Activated CD4-positive, alpha-beta T cell treated with anti-CD3 and anti-CD28 coated beads, Interleukin-2, amount 10 ng/mL, durations not matched to agents 7 days and 5 days (primary cell): ENCODE measurements at regions not wholly inside any gene's neighbourhood (a gene's known extent, or its start where the extent isn't known, plus 50 kb on each side); places are given as distances from the start of the nearest gene placed in this dataset.
"Not testable (repeated sequence)": the region's sequence is repeated elsewhere in the genome, so short reads cannot be mapped to it uniquely, and the experiment has no call there.

Source experiments
- CTCF ChIA-PET: fragments of 350-600 bp; sonication (Branson Sonifier 250); formaldehyde crosslinking; loops from one replicate; lab custom pipeline; 2021; ENCODE audit warnings: antibody characterized with exemption; lab: Charles Lee
- POLR2A ChIA-PET: fragments of 350-600 bp; sonication (Branson Sonifier 250); formaldehyde crosslinking; loops from one replicate; lab custom pipeline; 2021; ENCODE audit warnings: antibody characterized with exemption; lab: Charles Lee
- DNase-seq: peaks from one replicate; pipeline ENCODE4 v3.0.0-alpha.2; 2020
- H3K27ac Mint-ChIP-seq: one replicate; pipeline ENCODE4 v1.8.0; 2021; ENCODE audit warnings: mild to moderate bottlenecking, moderate library complexity, mixed read lengths
- H3K27me3 Mint-ChIP-seq: one replicate; pipeline ENCODE4 v1.8.0; 2021; ENCODE audit warnings: mixed read lengths
- H3K36me3 Mint-ChIP-seq: one replicate; pipeline ENCODE4 v1.8.0; 2021; ENCODE audit warnings: low read depth, mixed read lengths
- H3K4me1 Mint-ChIP-seq: one replicate; pipeline ENCODE4 v1.8.0; 2021; ENCODE audit warnings: mixed read lengths
- H3K4me3 Mint-ChIP-seq: one replicate; pipeline ENCODE4 v1.8.0; 2021; ENCODE audit warnings: mild to moderate bottlenecking, moderate library complexity, mixed read lengths
- H3K9me3 Mint-ChIP-seq: one replicate; pipeline ENCODE4 v1.8.0; 2021; ENCODE audit warnings: mixed read lengths

- Mint-ChIP-seq H3K4me3 (no peak overlapping the region), H3K36me3 (no peaks in the 10 kb centered on the region), H3K4me1 (no peaks in the 10 kb centered on the region), H3K9me3 (no peaks in the 10 kb centered on the region), H3K27ac (no peak overlapping the region), H3K27me3 (peaks cover 3% of the 10 kb centered on the region)
- ChIA-PET CTCF (no interaction called here), POLR2A (no interaction called here)
- DNase-seq = no peak
Observed at GRCh38 chr15:95770196-95770595, 560.3 kb upstream of the NR2F2 start.

- ChIA-PET POLR2A (no interaction called here), CTCF (no interaction called here)
- Mint-ChIP-seq H3K9me3 (no peaks in the 10 kb centered on the region), H3K27me3 (peaks cover 3% of the 10 kb centered on the region), H3K36me3 (no peaks in the 10 kb centered on the region), H3K4me3 (no peak overlapping the region), H3K4me1 (no peaks in the 10 kb centered on the region), H3K27ac (no peak overlapping the region)
- no peak for DNase-seq
Observed at GRCh38 chr15:95772982-95773381, 557.5 kb upstream of the NR2F2 start.

GRCh38 chr15:95784508-95784907, 546.0 kb upstream of the NR2F2 start:
- Mint-ChIP-seq H3K27ac (no peak overlapping the region), H3K9me3 (peaks cover 30% of the 10 kb centered on the region)

GRCh38 chr15:95785276-95785675, 545.2 kb upstream of the NR2F2 start:
- H3K9me3 Mint-ChIP-seq = peaks cover 30% of the 10 kb centered on the region
- H3K4me3 Mint-ChIP-seq, H3K27me3 Mint-ChIP-seq, POLR2A ChIA-PET, H3K27ac Mint-ChIP-seq, H3K4me1 Mint-ChIP-seq, CTCF ChIA-PET, H3K36me3 Mint-ChIP-seq, DNase-seq: not testable (repeated sequence)

More at GRCh38 chr15:95784508-95784907, 546.0 kb upstream of the NR2F2 start:
- no peaks in the 10 kb centered on the region for H3K4me1 Mint-ChIP-seq
- ChIA-PET POLR2A (interaction anchor here (0.7 kb wide), 1 partner anchor 122 kb away, joined by 3 read pairs; no protein-coding TSS in a partner anchor), CTCF (no interaction called here)
- H3K4me3 Mint-ChIP-seq = no peak overlapping the region
- DNase-seq = no peak
- H3K27me3 Mint-ChIP-seq = no peaks in the 10 kb centered on the region
- no peaks in the 10 kb centered on the region for H3K36me3 Mint-ChIP-seq

- no peak for DNase-seq
- no peaks in the 10 kb centered on the region for H3K36me3 Mint-ChIP-seq
- no peak overlapping the region for H3K4me3 Mint-ChIP-seq
- CTCF ChIA-PET = interaction anchor here (0.7 kb wide), 1 partner anchor 276 kb away, joined by 5 read pairs; no protein-coding TSS in a partner anchor
- no peaks in the 10 kb centered on the region for H3K9me3 Mint-ChIP-seq
- POLR2A ChIA-PET = no interaction called here
- H3K27ac Mint-ChIP-seq = no peak overlapping the region
- H3K27me3 Mint-ChIP-seq = peaks cover 4% of the 10 kb centered on the region
- no peaks in the 10 kb centered on the region for H3K4me1 Mint-ChIP-seq
Observed at GRCh38 chr15:95793231-95793630, 537.3 kb upstream of the NR2F2 start.

GRCh38 chr15:95795386-95795785, 535.1 kb upstream of the NR2F2 start:
- H3K4me3 Mint-ChIP-seq = no peak overlapping the region
- H3K4me1 Mint-ChIP-seq = no peaks in the 10 kb centered on the region
- no peaks in the 10 kb centered on the region for H3K9me3 Mint-ChIP-seq
- DNase-seq = no peak
- peaks cover 2% of the 10 kb centered on the region for H3K27me3 Mint-ChIP-seq
- ChIA-PET CTCF (no interaction called here), POLR2A (no interaction called here)
- H3K27ac Mint-ChIP-seq = no peak overlapping the region
- no peaks in the 10 kb centered on the region for H3K36me3 Mint-ChIP-seq

- DNase-seq = no peak
- Mint-ChIP-seq H3K4me1 (no peaks in the 10 kb centered on the region), H3K27ac (no peak overlapping the region), H3K36me3 (no peaks in the 10 kb centered on the region), H3K4me3 (no peak overlapping the region), H3K27me3 (peaks cover 2% of the 10 kb centered on the region), H3K9me3 (no peaks in the 10 kb centered on the region)
- ChIA-PET CTCF (no interaction called here), POLR2A (no interaction called here)
Observed at GRCh38 chr15:95799286-95800200, 531.0 kb upstream of the NR2F2 start.

- H3K9me3 Mint-ChIP-seq = no peaks in the 10 kb centered on the region
- CTCF ChIA-PET = no interaction called here
- peaks cover 8% of the 10 kb centered on the region for H3K27me3 Mint-ChIP-seq
- H3K4me1 Mint-ChIP-seq = no peaks in the 10 kb centered on the region
- no peak for DNase-seq
- no peak overlapping the region for H3K27ac Mint-ChIP-seq
- POLR2A ChIA-PET = no interaction called here
- no peak overlapping the region for H3K4me3 Mint-ChIP-seq
- no peaks in the 10 kb centered on the region for H3K36me3 Mint-ChIP-seq
Observed at GRCh38 chr15:95804484-95804883, 526.0 kb upstream of the NR2F2 start.

GRCh38 chr15:95812491-95812890, 518.0 kb upstream of the NR2F2 start:
- Mint-ChIP-seq H3K4me1 (no peaks in the 10 kb centered on the region), H3K36me3 (no peaks in the 10 kb centered on the region), H3K27me3 (peaks cover 17% of the 10 kb centered on the region), H3K27ac (no peak overlapping the region), H3K9me3 (no peaks in the 10 kb centered on the region), H3K4me3 (no peak overlapping the region)
- DNase-seq = no peak
- CTCF ChIA-PET = no interaction called here
- POLR2A ChIA-PET = no interaction called here

- no peak for DNase-seq
- H3K4me3 Mint-ChIP-seq = no peak overlapping the region
- ChIA-PET POLR2A (no interaction called here), CTCF (no interaction called here)
- H3K27me3 Mint-ChIP-seq = peaks cover 9% of the 10 kb centered on the region
- H3K36me3 Mint-ChIP-seq = no peaks in the 10 kb centered on the region
- no peaks in the 10 kb centered on the region for H3K4me1 Mint-ChIP-seq
- no peak overlapping the region for H3K27ac Mint-ChIP-seq
- no peaks in the 10 kb centered on the region for H3K9me3 Mint-ChIP-seq
Observed at GRCh38 chr15:95814908-95815307, 515.6 kb upstream of the NR2F2 start.

- Mint-ChIP-seq H3K4me1 (no peaks in the 10 kb centered on the region), H3K36me3 (no peaks in the 10 kb centered on the region), H3K27ac (no peak overlapping the region), H3K27me3 (peaks cover 9% of the 10 kb centered on the region), H3K4me3 (no peak overlapping the region), H3K9me3 (no peaks in the 10 kb centered on the region)
- no peak for DNase-seq
- POLR2A ChIA-PET = no interaction called here
- CTCF ChIA-PET = no interaction called here
Observed at GRCh38 chr15:95816591-95816990, 513.9 kb upstream of the NR2F2 start.

- H3K4me1 Mint-ChIP-seq = no peaks in the 10 kb centered on the region
- no peak overlapping the region for H3K4me3 Mint-ChIP-seq
- no peaks in the 10 kb centered on the region for H3K9me3 Mint-ChIP-seq
- no peak overlapping the region for H3K27ac Mint-ChIP-seq
- no peaks in the 10 kb centered on the region for H3K36me3 Mint-ChIP-seq
- DNase-seq = no peak
- ChIA-PET CTCF (no interaction called here), POLR2A (no interaction called here)
- peaks cover 8% of the 10 kb centered on the region for H3K27me3 Mint-ChIP-seq
Observed at GRCh38 chr15:95822961-95823360, 507.5 kb upstream of the NR2F2 start.

GRCh38 chr15:95825208-95825607, 505.3 kb upstream of the NR2F2 start:
- no peak for DNase-seq
- ChIA-PET CTCF (no interaction called here), POLR2A (no interaction called here)
- Mint-ChIP-seq H3K36me3 (no peaks in the 10 kb centered on the region), H3K9me3 (no peaks in the 10 kb centered on the region), H3K27ac (no peak overlapping the region), H3K4me1 (no peaks in the 10 kb centered on the region), H3K4me3 (no peak overlapping the region), H3K27me3 (peaks cover 13% of the 10 kb centered on the region)
